Suprapubic skin (tissue), 4 donors: ENCODE measurements at regions not wholly inside any gene's neighbourhood (a gene's known extent, or its start where the extent isn't known, plus 50 kb on each side); places are given as distances from the start of the nearest gene placed in this dataset.

Experiments
- DNase-seq, 2 donors: peaks; one replicate each; pipeline ENCODE4 v3.0.0-alpha.2; 2019; ENCODE audit warnings: low spot score in 2 of 2
- H3K27ac ChIP-seq: fragments of 200-600 bp; sonication (generic); one replicate; pipeline ENCODE4 v1.5.1; 2019
- H3K27me3 ChIP-seq: fragments of 200-600 bp; sonication (generic); one replicate; pipeline ENCODE4 v1.5.1; 2019
- H3K36me3 ChIP-seq: fragments of 200-600 bp; sonication (generic); one replicate; pipeline ENCODE4 v1.5.1; 2019
- H3K4me1 ChIP-seq: fragments of 200-600 bp; sonication (generic); one replicate; pipeline ENCODE4 v1.5.1; 2019
- H3K4me3 ChIP-seq: fragments of 200-600 bp; sonication (generic); one replicate; pipeline ENCODE4 v1.5.1; 2019; ENCODE audit warnings: mild to moderate bottlenecking
- H3K9me3 ChIP-seq: fragments of 200-600 bp; sonication (generic); one replicate; pipeline ENCODE4 v1.5.1; 2019
- CTCF ChIP-seq, 2 donors: fragments of 200-600 bp in 1 of 2; fragments of 450-650 bp in 1 of 2; sonication (generic) in 1 of 2; IDR thresholded peaks; one replicate each; pipeline ENCODE4 v1.5.1; 2016 to 2019; ENCODE audit warnings: antibody characterized with exemption in 2 of 2, mild to moderate bottlenecking in 1 of 2, moderate library complexity in 1 of 2
- EP300 ChIP-seq: sonication (generic); formaldehyde crosslinking; IDR thresholded peaks from one replicate; pipeline ENCODE4 v1.6.1; 2017; ENCODE audit warnings: antibody characterized with exemption
- POLR2A ChIP-seq, 2 donors: fragments of 450-650 bp; IDR thresholded peaks; one replicate each; pipeline ENCODE4 v1.6.1; 2017; ENCODE audit warnings: antibody characterized with exemption in 2 of 2, mild to moderate bottlenecking in 2 of 2, moderate library complexity in 2 of 2
- POLR2AphosphoS5 ChIP-seq, 3 donors: sonication (generic); formaldehyde crosslinking; IDR thresholded peaks; one replicate each; pipeline ENCODE4 v1.6.1; 2017; ENCODE audit warnings: antibody characterized with exemption in 3 of 3
- WGBS: methylation state at CpG from one replicate; pipeline ENCODE4 v1.1.5; 2018; 5-methylcytosine and 5-hydroxymethylcytosine counted together

- 85% methylated on average over 2 of the region's 2 CpGs for WGBS
- Histone ChIP-seq H3K4me3 (no peak overlapping the region), H3K36me3 (no peaks in the 10 kb centered on the region), H3K27me3 (no peaks in the 10 kb centered on the region), H3K9me3 (no peaks in the 10 kb centered on the region), H3K4me1 (peaks cover 6% of the 10 kb centered on the region), H3K27ac (no peak overlapping the region)
- TF ChIP-seq CTCF (IDR thresholded peaks at IDR 0.05): no peak
- TF ChIP-seq POLR2AphosphoS5 (IDR thresholded peaks at IDR 0.05): no peak
- TF ChIP-seq EP300: no peak
- no peak for DNase-seq
These were observed 391.8 kb upstream of the CD180 start for GRCh38 chr5:67588389-67588788.

DNA sequence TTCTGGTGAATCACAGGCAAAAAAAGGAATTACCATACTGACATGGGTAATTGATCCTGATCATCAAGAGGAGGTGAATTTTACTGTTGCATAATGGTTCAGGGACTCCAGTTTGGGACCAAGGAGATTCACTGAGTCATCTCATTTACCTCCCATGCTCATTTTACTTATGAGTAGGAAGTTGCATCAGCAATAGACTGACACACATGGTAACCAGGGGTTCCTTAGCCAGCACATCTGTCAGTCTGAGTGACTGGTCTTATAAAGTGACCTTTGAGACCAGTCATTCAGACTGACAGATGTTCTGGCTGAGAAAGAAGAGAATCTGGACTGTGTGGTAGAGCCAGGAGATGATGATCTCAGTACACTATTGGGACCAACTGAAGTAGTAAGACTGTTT is 384.6 kb upstream of the CD180 start:
- H3K9me3 ChIP-seq: no peaks in the 10 kb centered on the region
- no peaks in the 10 kb centered on the region for H3K4me1 ChIP-seq
- H3K4me3 ChIP-seq: no peak overlapping the region
- no peak for DNase-seq
- H3K27me3 ChIP-seq: no peaks in the 10 kb centered on the region
- H3K27ac ChIP-seq: no peak overlapping the region
- H3K36me3 ChIP-seq: no peaks in the 10 kb centered on the region
- TF ChIP-seq POLR2A (IDR thresholded peaks at IDR 0.05) (no peak), CTCF (IDR thresholded peaks at IDR 0.05) (no peak), POLR2AphosphoS5 (IDR thresholded peaks at IDR 0.05) (no peak), EP300 (no peak)

- H3K27me3 ChIP-seq: no peaks in the 10 kb centered on the region
- H3K4me3 ChIP-seq: no peak overlapping the region
- WGBS: 56% methylated on average over 4 of the region's 4 CpGs
- no peak for TF ChIP-seq EP300
- no peak for TF ChIP-seq POLR2AphosphoS5 (IDR thresholded peaks at IDR 0.05)
- TF ChIP-seq CTCF (IDR thresholded peaks at IDR 0.05): no peak
- TF ChIP-seq POLR2A (IDR thresholded peaks at IDR 0.05): no peak
- no peak for DNase-seq
- no peak overlapping the region for H3K27ac ChIP-seq
- H3K4me1 ChIP-seq: no peaks in the 10 kb centered on the region
- H3K9me3 ChIP-seq: no peaks in the 10 kb centered on the region
- no peaks in the 10 kb centered on the region for H3K36me3 ChIP-seq
These were observed 381.4 kb upstream of the CD180 start for GRCh38 chr5:67578011-67578410.

DNA sequence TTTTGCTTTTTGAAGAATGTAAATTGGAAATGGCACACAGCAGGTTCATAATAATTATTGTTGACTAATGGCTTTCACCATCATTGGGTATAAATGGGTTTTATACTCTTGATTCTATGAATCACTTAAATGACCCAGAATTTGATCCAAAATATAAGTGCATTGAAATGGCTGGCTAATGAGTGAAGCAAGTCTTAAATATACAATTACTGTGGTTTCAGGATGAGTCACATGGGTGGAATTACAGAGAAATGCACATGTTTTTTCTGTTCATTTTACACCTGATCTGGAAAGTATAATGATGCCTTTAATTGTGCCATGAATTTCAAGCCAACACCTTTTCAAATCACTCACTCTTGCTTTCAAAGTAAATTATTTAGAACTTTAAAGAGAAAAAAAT is 380.8 kb upstream of the CD180 start:
- DNase-seq: no peak
- H3K27ac ChIP-seq: no peak overlapping the region
- H3K4me3 ChIP-seq: no peak overlapping the region
- no peaks in the 10 kb centered on the region for H3K4me1 ChIP-seq
- TF ChIP-seq EP300: no peak
- TF ChIP-seq POLR2AphosphoS5 (IDR thresholded peaks at IDR 0.05): no peak
- TF ChIP-seq POLR2A (IDR thresholded peaks at IDR 0.05): no peak
- TF ChIP-seq CTCF (IDR thresholded peaks at IDR 0.05): no peak
- H3K9me3 ChIP-seq: no peaks in the 10 kb centered on the region
- no peaks in the 10 kb centered on the region for H3K27me3 ChIP-seq
- no peaks in the 10 kb centered on the region for H3K36me3 ChIP-seq

- H3K4me1 ChIP-seq: no peaks in the 10 kb centered on the region
- no peaks in the 10 kb centered on the region for H3K9me3 ChIP-seq
- H3K27ac ChIP-seq: no peak overlapping the region
- DNase-seq: no peak
- H3K27me3 ChIP-seq: no peaks in the 10 kb centered on the region
- TF ChIP-seq POLR2AphosphoS5 (IDR thresholded peaks at IDR 0.05): no peak
- H3K36me3 ChIP-seq: no peaks in the 10 kb centered on the region
- 92% methylated on average over 2 of the region's 2 CpGs for WGBS
- no peak overlapping the region for H3K4me3 ChIP-seq
These were observed 379.5 kb upstream of the CD180 start for GRCh38 chr5:67576112-67576511.

DNA sequence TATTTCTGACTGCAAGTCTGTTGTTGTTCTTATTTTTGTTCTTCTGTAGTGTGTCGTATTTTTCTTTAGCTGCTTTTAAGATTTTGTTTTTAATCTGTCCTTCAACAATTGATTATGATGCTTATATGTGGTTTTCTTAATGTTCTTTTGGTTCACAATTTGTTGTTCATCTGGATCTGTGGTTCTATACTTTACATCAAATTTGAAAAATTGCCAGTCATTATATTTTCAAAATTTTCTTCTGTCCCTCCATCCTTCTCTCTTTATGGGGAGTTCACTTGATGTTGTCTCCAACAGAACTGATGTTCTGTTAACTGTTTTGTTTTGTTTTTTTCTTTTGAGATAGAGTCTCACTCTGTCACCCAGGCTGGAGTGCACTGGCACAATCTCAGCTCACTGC is 378.5 kb upstream of the CD180 start:
- Histone ChIP-seq H3K9me3 (no peaks in the 10 kb centered on the region), H3K4me3 (no peak overlapping the region), H3K36me3 (no peaks in the 10 kb centered on the region), H3K27me3 (no peaks in the 10 kb centered on the region), H3K4me1 (no peaks in the 10 kb centered on the region), H3K27ac (no peak overlapping the region)
- WGBS: 100% methylated on average over 1 of the region's 1 CpG
- DNase-seq: no peak
- TF ChIP-seq CTCF (IDR thresholded peaks at IDR 0.05) (no peak), POLR2AphosphoS5 (IDR thresholded peaks at IDR 0.05) (no peak), EP300 (no peak), POLR2A (IDR thresholded peaks at IDR 0.05) (no peak)
